Activated CD4-positive, alpha-beta T cell treated with anti-CD3 and anti-CD28 coated beads, Interleukin-2, amount 10 ng/mL, durations not matched to agents 7 days and 5 days (primary cell): ENCODE measurements at regions not wholly inside any gene's neighbourhood (a gene's known extent, or its start where the extent isn't known, plus 50 kb on each side); places are given as distances from the start of the nearest gene placed in this dataset.

Experiments used
- CTCF ChIA-PET: fragments of 350-600 bp; sonication (Branson Sonifier 250); formaldehyde crosslinking; loops from one replicate; lab custom pipeline; 2021; ENCODE audit warnings: antibody characterized with exemption; lab: Charles Lee
- POLR2A ChIA-PET: fragments of 350-600 bp; sonication (Branson Sonifier 250); formaldehyde crosslinking; loops from one replicate; lab custom pipeline; 2021; ENCODE audit warnings: antibody characterized with exemption; lab: Charles Lee
- DNase-seq: peaks from one replicate; pipeline ENCODE4 v3.0.0-alpha.2; 2020
- H3K27ac Mint-ChIP-seq: one replicate; pipeline ENCODE4 v1.8.0; 2021; ENCODE audit warnings: mild to moderate bottlenecking, moderate library complexity, mixed read lengths
- H3K27me3 Mint-ChIP-seq: one replicate; pipeline ENCODE4 v1.8.0; 2021; ENCODE audit warnings: mixed read lengths
- H3K36me3 Mint-ChIP-seq: one replicate; pipeline ENCODE4 v1.8.0; 2021; ENCODE audit warnings: low read depth, mixed read lengths
- H3K4me1 Mint-ChIP-seq: one replicate; pipeline ENCODE4 v1.8.0; 2021; ENCODE audit warnings: mixed read lengths
- H3K4me3 Mint-ChIP-seq: one replicate; pipeline ENCODE4 v1.8.0; 2021; ENCODE audit warnings: mild to moderate bottlenecking, moderate library complexity, mixed read lengths
- H3K9me3 Mint-ChIP-seq: one replicate; pipeline ENCODE4 v1.8.0; 2021; ENCODE audit warnings: mixed read lengths

GRCh38 chr5:74337254-74337983 lies 303.1 kb downstream of the ENC1 start:
- no peak overlapping the region for H3K4me3 Mint-ChIP-seq
- peaks cover 17% of the 10 kb centered on the region for H3K27me3 Mint-ChIP-seq
- ChIA-PET POLR2A (no interaction called here), CTCF (no interaction called here)
- H3K4me1 Mint-ChIP-seq, result no peaks in the 10 kb centered on the region
- H3K27ac Mint-ChIP-seq, result no peak overlapping the region
- no peaks in the 10 kb centered on the region for H3K9me3 Mint-ChIP-seq
- no peaks in the 10 kb centered on the region for H3K36me3 Mint-ChIP-seq
- DNase-seq, result no peak

- H3K27me3 Mint-ChIP-seq, result peaks cover 15% of the 10 kb centered on the region
- no peaks in the 10 kb centered on the region for H3K4me1 Mint-ChIP-seq
- POLR2A ChIA-PET, result no interaction called here
- H3K27ac Mint-ChIP-seq, result no peak overlapping the region
- H3K4me3 Mint-ChIP-seq, result no peak overlapping the region
- H3K36me3 Mint-ChIP-seq, result no peaks in the 10 kb centered on the region
- DNase-seq, result no peak
- no peaks in the 10 kb centered on the region for H3K9me3 Mint-ChIP-seq
- CTCF ChIA-PET, result interaction anchor here (0.5 kb wide), 1 partner anchor 8 kb away, joined by 4 read pairs; no protein-coding TSS in a partner anchor
These were observed 304.2 kb downstream of the ENC1 start for GRCh38 chr5:74336297-74336696.

GRCh38 chr5:74334762-74335384 lies 305.7 kb downstream of the ENC1 start:
- Mint-ChIP-seq H3K27me3 (peaks cover 18% of the 10 kb centered on the region), H3K27ac (no peak overlapping the region), H3K4me3 (no peak overlapping the region), H3K4me1 (no peaks in the 10 kb centered on the region), H3K36me3 (no peaks in the 10 kb centered on the region), H3K9me3 (no peaks in the 10 kb centered on the region)
- no peak for DNase-seq
- ChIA-PET POLR2A (no interaction called here), CTCF (no interaction called here)

GRCh38 chr5:74334062-74334761 lies 306.3 kb downstream of the ENC1 start:
- Mint-ChIP-seq H3K9me3 (no peaks in the 10 kb centered on the region), H3K36me3 (no peaks in the 10 kb centered on the region), H3K27me3 (peaks cover 18% of the 10 kb centered on the region), H3K4me3 (no peak overlapping the region), H3K4me1 (no peaks in the 10 kb centered on the region), H3K27ac (no peak overlapping the region)
- ChIA-PET POLR2A (no interaction called here), CTCF (no interaction called here)
- DNase-seq, result no peak

GRCh38 chr5:74333430-74333829 lies 307.1 kb downstream of the ENC1 start:
- Mint-ChIP-seq H3K27ac (no peak overlapping the region), H3K9me3 (no peaks in the 10 kb centered on the region), H3K4me3 (no peak overlapping the region), H3K4me1 (no peaks in the 10 kb centered on the region), H3K27me3 (peaks cover 18% of the 10 kb centered on the region), H3K36me3 (no peaks in the 10 kb centered on the region)
- CTCF ChIA-PET, result no interaction called here
- POLR2A ChIA-PET, result no interaction called here
- no peak for DNase-seq

- H3K36me3 Mint-ChIP-seq, result no peaks in the 10 kb centered on the region
- H3K9me3 Mint-ChIP-seq, result no peaks in the 10 kb centered on the region
- no peak overlapping the region for H3K4me3 Mint-ChIP-seq
- peaks cover 18% of the 10 kb centered on the region for H3K27me3 Mint-ChIP-seq
- ChIA-PET POLR2A (no interaction called here), CTCF (no interaction called here)
- H3K4me1 Mint-ChIP-seq, result no peaks in the 10 kb centered on the region
- no peak overlapping the region for H3K27ac Mint-ChIP-seq
- DNase-seq, result no peak
These were observed 307.8 kb downstream of the ENC1 start for GRCh38 chr5:74332682-74333081.

GRCh38 chr5:74332006-74332405 lies 308.5 kb downstream of the ENC1 start:
- H3K9me3 Mint-ChIP-seq, result no peaks in the 10 kb centered on the region
- peaks cover 3% of the 10 kb centered on the region for H3K4me1 Mint-ChIP-seq
- no peak overlapping the region for H3K27ac Mint-ChIP-seq
- peaks cover 18% of the 10 kb centered on the region for H3K27me3 Mint-ChIP-seq
- H3K4me3 Mint-ChIP-seq, result no peak overlapping the region
- H3K36me3 Mint-ChIP-seq, result no peaks in the 10 kb centered on the region
- no peak for DNase-seq
- ChIA-PET POLR2A (no interaction called here), CTCF (no interaction called here)

GRCh38 chr5:74328221-74328630 lies 312.3 kb downstream of the ENC1 start:
- peaks cover 13% of the 10 kb centered on the region for H3K4me1 Mint-ChIP-seq
- CTCF ChIA-PET, result interaction anchor here (0.5 kb wide), 1 partner anchor 741 kb away, joined by 3 read pairs; no protein-coding TSS in a partner anchor

GRCh38 chr5:74327339-74327685 lies 313.2 kb downstream of the ENC1 start:
- peaks cover 13% of the 10 kb centered on the region for H3K4me1 Mint-ChIP-seq
- no peak for DNase-seq
- no peak overlapping the region for H3K4me3 Mint-ChIP-seq
- ChIA-PET CTCF (no interaction called here), POLR2A (no interaction called here)
- no peak overlapping the region for H3K27ac Mint-ChIP-seq
- H3K27me3 Mint-ChIP-seq, result peaks cover 15% of the 10 kb centered on the region
- no peaks in the 10 kb centered on the region for H3K9me3 Mint-ChIP-seq
- H3K36me3 Mint-ChIP-seq, result no peaks in the 10 kb centered on the region

More at GRCh38 chr5:74328221-74328630, 312.3 kb downstream of the ENC1 start:
- no peak overlapping the region for H3K27ac Mint-ChIP-seq
- no peaks in the 10 kb centered on the region for H3K36me3 Mint-ChIP-seq
- peaks cover 15% of the 10 kb centered on the region for H3K27me3 Mint-ChIP-seq
- H3K4me3 Mint-ChIP-seq, result no peak overlapping the region
- no peak for DNase-seq
- H3K9me3 Mint-ChIP-seq, result no peaks in the 10 kb centered on the region
- POLR2A ChIA-PET, result no interaction called here

GRCh38 chr5:74326571-74327338 lies 313.8 kb downstream of the ENC1 start:
- peak; percentile 52 for DNase-seq
- POLR2A ChIA-PET, result no interaction called here
- H3K27me3 Mint-ChIP-seq, result peaks cover 18% of the 10 kb centered on the region
- H3K4me1 Mint-ChIP-seq, result peaks cover 13% of the 10 kb centered on the region
- H3K36me3 Mint-ChIP-seq, result no peaks in the 10 kb centered on the region
- H3K4me3 Mint-ChIP-seq, result no peak overlapping the region
- H3K9me3 Mint-ChIP-seq, result no peaks in the 10 kb centered on the region
- CTCF ChIA-PET, result interaction anchor here (1.1 kb wide), 1 partner anchor 20 kb away, joined by 3 read pairs; no protein-coding TSS in a partner anchor
- H3K27ac Mint-ChIP-seq, result no peak overlapping the region

- H3K36me3 Mint-ChIP-seq, result no peaks in the 10 kb centered on the region
- H3K27me3 Mint-ChIP-seq, result peaks cover 16% of the 10 kb centered on the region
- peaks cover 13% of the 10 kb centered on the region for H3K4me1 Mint-ChIP-seq
- no peak overlapping the region for H3K4me3 Mint-ChIP-seq
- DNase-seq, result no peak
- CTCF ChIA-PET, result interaction anchor here (1.1 kb wide), 1 partner anchor 19 kb away, joined by 3 read pairs; no protein-coding TSS in a partner anchor
- POLR2A ChIA-PET, result no interaction called here
- H3K9me3 Mint-ChIP-seq, result no peaks in the 10 kb centered on the region
- no peak overlapping the region for H3K27ac Mint-ChIP-seq
These were observed 314.7 kb downstream of the ENC1 start for GRCh38 chr5:74325866-74326265.

GRCh38 chr5:74324556-74324955 lies 316.0 kb downstream of the ENC1 start:
- Mint-ChIP-seq H3K27ac (no peak overlapping the region), H3K9me3 (no peaks in the 10 kb centered on the region), H3K36me3 (no peaks in the 10 kb centered on the region), H3K4me1 (peaks cover 13% of the 10 kb centered on the region), H3K4me3 (no peak overlapping the region), H3K27me3 (peaks cover 13% of the 10 kb centered on the region)
- CTCF ChIA-PET, result interaction anchor here (1.0 kb wide), 1 partner anchor 237 kb away, joined by 3 read pairs; no protein-coding TSS in a partner anchor
- POLR2A ChIA-PET, result no interaction called here
- DNase-seq, result no peak
